Adrenal gland (tissue), 5 donors: ENCODE measurements at regions not wholly inside any gene's neighbourhood (a gene's known extent, or its start where the extent isn't known, plus 50 kb on each side); places are given as distances from the start of the nearest gene placed in this dataset.

Experiments used
- POLR2A ChIP-seq, 2 donors: fragments of 450-650 bp; IDR thresholded peaks; one replicate each; pipeline ENCODE4 v1.6.1; 2017; ENCODE audit warnings: antibody characterized with exemption in 2 of 2, mild to moderate bottlenecking in 2 of 2, moderate library complexity in 1 of 2
- TF ChIP-seq, protein P1 (sequence below), 6 experiments: fragments of 450-650 bp in 4 of 6; fragments of 200-600 bp in 2 of 6; sonication (generic) in 1 of 6; IDR thresholded peaks; 1 replicate in 5 of 6; 2 replicates in 1 of 6; pipeline versions ENCODE4 v1.5.1 to v1.8.0; 2016 to 2021; ENCODE audit warnings: antibody characterized with exemption in 6 of 6, mild to moderate bottlenecking in 2 of 6, moderate library complexity in 1 of 6
- donor health status: DM: no; HTN: no; CAD: no.

DNA sequence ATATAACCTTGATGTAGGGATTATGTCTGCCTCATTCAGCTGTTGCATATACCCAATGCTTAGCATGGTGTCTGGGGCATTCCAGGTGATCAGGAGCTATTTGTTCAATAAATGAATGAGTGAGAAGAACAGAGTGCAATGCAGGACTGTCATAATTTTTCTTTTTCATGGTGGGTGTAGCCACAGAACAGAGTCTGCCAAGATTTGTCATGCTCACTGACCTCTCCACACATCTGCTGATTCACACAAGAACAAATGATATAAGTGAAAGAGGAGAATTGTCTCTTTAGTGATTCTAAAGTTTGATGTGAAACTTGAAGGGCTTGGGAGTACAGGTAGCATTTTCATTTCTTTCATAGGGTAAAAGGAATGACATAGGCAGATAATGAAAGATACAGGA, 64.4 kb upstream of the TEX13D start:
- TF ChIP-seq, protein P1, sequence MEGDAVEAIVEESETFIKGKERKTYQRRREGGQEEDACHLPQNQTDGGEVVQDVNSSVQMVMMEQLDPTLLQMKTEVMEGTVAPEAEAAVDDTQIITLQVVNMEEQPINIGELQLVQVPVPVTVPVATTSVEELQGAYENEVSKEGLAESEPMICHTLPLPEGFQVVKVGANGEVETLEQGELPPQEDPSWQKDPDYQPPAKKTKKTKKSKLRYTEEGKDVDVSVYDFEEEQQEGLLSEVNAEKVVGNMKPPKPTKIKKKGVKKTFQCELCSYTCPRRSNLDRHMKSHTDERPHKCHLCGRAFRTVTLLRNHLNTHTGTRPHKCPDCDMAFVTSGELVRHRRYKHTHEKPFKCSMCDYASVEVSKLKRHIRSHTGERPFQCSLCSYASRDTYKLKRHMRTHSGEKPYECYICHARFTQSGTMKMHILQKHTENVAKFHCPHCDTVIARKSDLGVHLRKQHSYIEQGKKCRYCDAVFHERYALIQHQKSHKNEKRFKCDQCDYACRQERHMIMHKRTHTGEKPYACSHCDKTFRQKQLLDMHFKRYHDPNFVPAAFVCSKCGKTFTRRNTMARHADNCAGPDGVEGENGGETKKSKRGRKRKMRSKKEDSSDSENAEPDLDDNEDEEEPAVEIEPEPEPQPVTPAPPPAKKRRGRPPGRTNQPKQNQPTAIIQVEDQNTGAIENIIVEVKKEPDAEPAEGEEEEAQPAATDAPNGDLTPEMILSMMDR (IDR thresholded peaks at IDR 0.05), result no peak
- TF ChIP-seq POLR2A (IDR thresholded peaks at IDR 0.05), result no peak
